Thyroid gland (tissue), 4 donors: ENCODE measurements at regions not wholly inside any gene's neighbourhood (a gene's known extent, or its start where the extent isn't known, plus 50 kb on each side); places are given as distances from the start of the nearest gene placed in this dataset.
"Not testable (repeated sequence)": the region's sequence is repeated elsewhere in the genome, so short reads cannot be mapped to it uniquely, and the experiment has no call there.

Experiments used
- DNase-seq, 2 donors: peaks; one replicate each; pipeline ENCODE4 v3.0.0-alpha.2; 2019
- H3K27ac ChIP-seq, 3 donors: fragments of 200-600 bp; sonication (generic); 1 replicate in 2 of 3; 2 replicates in 1 of 3; pipeline ENCODE4 v1.5.1; 2016 to 2019; ENCODE audit warnings: mild to moderate bottlenecking in 1 of 3, moderate library complexity in 1 of 3
- H3K27me3 ChIP-seq: fragments of 200-600 bp; sonication (generic); one replicate; pipeline ENCODE4 v1.5.1; 2019
- H3K36me3 ChIP-seq, 2 donors: fragments of 200-600 bp; sonication (generic); one replicate each; pipeline ENCODE4 v1.5.1; 2016 to 2019
- H3K4me1 ChIP-seq, 2 donors: fragments of 200-600 bp; sonication (generic); one replicate each; pipeline ENCODE4 v1.5.1; 2017 to 2019
- H3K4me3 ChIP-seq, 3 donors: fragments of 200-600 bp; sonication (generic); replicated peaks in 1 of 3; 1 replicate in 2 of 3; 2 replicates in 1 of 3; pipeline ENCODE4 v1.5.1; 2016; ENCODE audit warnings: mild to moderate bottlenecking in 1 of 3
- H3K9me3 ChIP-seq: fragments of 200-600 bp; sonication (generic); one replicate; pipeline ENCODE4 v1.5.1; 2017
- CTCF ChIP-seq, 6 experiments: fragments of 200-600 bp in 3 of 6; fragments of 450-650 bp in 3 of 6; sonication (generic) in 3 of 6; IDR thresholded peaks; one replicate each; pipeline ENCODE4 v1.5.1; 2016 to 2019; ENCODE audit warnings: antibody characterized with exemption in 6 of 6, mild to moderate bottlenecking in 2 of 6, inconsistent platforms in 1 of 6, moderate library complexity in 1 of 6
- POLR2A ChIP-seq, 2 donors: fragments of 450-650 bp; IDR thresholded peaks; one replicate each; pipeline ENCODE4 v1.6.1; 2017; ENCODE audit warnings: antibody characterized with exemption in 2 of 2, mild to moderate bottlenecking in 2 of 2, moderate library complexity in 1 of 2
- WGBS, 2 donors: methylation state at CpG; one replicate each; pipeline ENCODE4 v1.1.5; 2017; 5-methylcytosine and 5-hydroxymethylcytosine counted together
- intact Hi-C: fragments of 100-400 bp; cut with DNase I; formaldehyde crosslinking; loops from one replicate; pipeline ENCODE4 v1.15.1; 2023

GRCh38 chr15:36008719-36009118, 462.8 kb upstream of the DPH6 start:
- intact Hi-C loops = no loop called here
- H3K27me3 ChIP-seq = no peaks in the 10 kb centered on the region
- H3K27ac ChIP-seq = no peak overlapping the region
- H3K4me3 ChIP-seq = no peak overlapping the region
- H3K4me1 ChIP-seq = no peaks in the 10 kb centered on the region
- H3K9me3 ChIP-seq = no peaks in the 10 kb centered on the region
- TF ChIP-seq CTCF (IDR thresholded peaks at IDR 0.05) (no peak), POLR2A (IDR thresholded peaks at IDR 0.05) (no peak)
- no peaks in the 10 kb centered on the region for H3K36me3 ChIP-seq
- no peak for DNase-seq

- Histone ChIP-seq H3K36me3 (no peaks in the 10 kb centered on the region), H3K9me3 (no peaks in the 10 kb centered on the region), H3K27ac (no peak overlapping the region), H3K4me3 (no peak overlapping the region), H3K4me1 (no peaks in the 10 kb centered on the region), H3K27me3 (no peaks in the 10 kb centered on the region)
- no peak for TF ChIP-seq POLR2A (IDR thresholded peaks at IDR 0.05)
- TF ChIP-seq CTCF (IDR thresholded peaks at IDR 0.05) = no peak
- no peak for DNase-seq
- whole genome bisulfite sequencing, 2 donors = 63% methylated on average over 9 of the region's 9 CpGs
- intact Hi-C loops = no loop called here
Measured at GRCh38 chr15:36024031-36024688, 478.2 kb upstream of the DPH6 start.

GRCh38 chr15:36026627-36027283, 480.8 kb upstream of the DPH6 start:
- H3K4me3 ChIP-seq = no peak overlapping the region
- intact Hi-C loops = no loop called here
- H3K4me1 ChIP-seq = no peaks in the 10 kb centered on the region
- no peak overlapping the region for H3K27ac ChIP-seq
- DNase-seq = no peak
- H3K9me3 ChIP-seq = no peaks in the 10 kb centered on the region
- 88 to 90% methylated on average over 7 of the region's 7 CpGs for WGBS, 2 donors
- TF ChIP-seq CTCF (IDR thresholded peaks at IDR 0.05) (no peak), POLR2A (IDR thresholded peaks at IDR 0.05) (no peak)
- no peaks in the 10 kb centered on the region for H3K36me3 ChIP-seq
- no peaks in the 10 kb centered on the region for H3K27me3 ChIP-seq

GRCh38 chr15:36029606-36030210, 483.7 kb upstream of the DPH6 start:
- no peak overlapping the region for H3K4me3 ChIP-seq
- no peaks in the 10 kb centered on the region for H3K36me3 ChIP-seq
- H3K27me3 ChIP-seq = no peaks in the 10 kb centered on the region
- no peak overlapping the region for H3K27ac ChIP-seq
- 78 to 80% methylated on average over 5 of the region's 5 CpGs for WGBS, 2 donors
- H3K4me1 ChIP-seq = no peaks in the 10 kb centered on the region
- TF ChIP-seq CTCF (IDR thresholded peaks at IDR 0.05) (no peak), POLR2A (IDR thresholded peaks at IDR 0.05) (no peak)
- no peak for DNase-seq
- H3K9me3 ChIP-seq = no peaks in the 10 kb centered on the region
- intact Hi-C loops = no loop called here

- TF ChIP-seq CTCF (IDR thresholded peaks at IDR 0.05) (no peak), POLR2A (IDR thresholded peaks at IDR 0.05) (no peak)
- no peaks in the 10 kb centered on the region for H3K9me3 ChIP-seq
- H3K27ac ChIP-seq = no peak overlapping the region
- WGBS, 2 donors = 71 to 81% methylated on average over 5 of the region's 5 CpGs
- intact Hi-C loops = no loop called here
- no peak overlapping the region for H3K4me3 ChIP-seq
- H3K4me1 ChIP-seq = no peaks in the 10 kb centered on the region
- H3K36me3 ChIP-seq = no peaks in the 10 kb centered on the region
- no peaks in the 10 kb centered on the region for H3K27me3 ChIP-seq
- no peak for DNase-seq
Measured at GRCh38 chr15:36039996-36040572, 494.1 kb upstream of the DPH6 start.

GRCh38 chr15:36047018-36047716, 501.2 kb upstream of the DPH6 start:
- H3K4me3 ChIP-seq, H3K27me3 ChIP-seq, DNase-seq, intact Hi-C loops, H3K9me3 ChIP-seq, H3K4me1 ChIP-seq, H3K36me3 ChIP-seq, H3K27ac ChIP-seq: not testable (repeated sequence)
- WGBS, 2 donors = 95% methylated on average over 17 to 26 of the region's 36 CpGs
